ENCODE measurements at regions not wholly inside any gene's neighbourhood (a gene's known extent, or its start where the extent isn't known, plus 50 kb on each side); places are given as distances from the start of the nearest gene placed in this dataset.

- DNase-seq (no peak), ATAC-seq (ENCODE audit: insufficient read depth, low read depth) (no peak)
- Histone ChIP-seq H2AFZ (ENCODE audit: low read depth, low read length) (no peak overlapping the region), H3K27me3 (ENCODE audit: insufficient read depth, low read length, poor library complexity) (peaks cover 40% of the 10 kb centered on the region), H3K4me2 (ENCODE audit: insufficient read depth, low read length) (no peak overlapping the region), H3K4me3 (ENCODE audit: low read depth in 1 of 2, low read length in 2 of 2) (no peak overlapping the region), H3K9ac (ENCODE audit: low read depth, low read length) (no peak overlapping the region), H3K27ac (ENCODE audit: low read length) (no peak overlapping the region), H3K79me2 (ENCODE audit: insufficient read depth, low read length) (no peaks in the 10 kb centered on the region), H3K36me3 (ENCODE audit: insufficient read depth, low read length) (no peaks in the 10 kb centered on the region), H3K4me1 (ENCODE audit: insufficient read depth, low read length) (no peaks in the 10 kb centered on the region), H3K9me3 (ENCODE audit: insufficient read depth, low read length, severe bottlenecking) (no peaks in the 10 kb centered on the region), H4K20me1 (ENCODE audit: insufficient read depth, low read length) (no peaks in the 10 kb centered on the region)
- TF ChIP-seq EZH2 (IDR thresholded peaks at IDR 0.05; ENCODE audit: borderline replicate concordance, low read depth, low read length, severe bottlenecking) = no peak
- no peak for TF ChIP-seq CTCF (IDR thresholded peaks at IDR 0.05; ENCODE audit: borderline replicate concordance, extremely low read depth, low read length, poor library complexity, severe bottlenecking)
These were observed 92.1 kb upstream of the OTX2 start for GRCh38 chr14:56902385-56902784.

GRCh38 chr14:56900726-56901125 lies 90.4 kb upstream of the OTX2 start:
- no peak for DNase-seq
- Histone ChIP-seq H3K9ac (ENCODE audit: low read depth, low read length) (no peak overlapping the region), H2AFZ (ENCODE audit: low read depth, low read length) (no peak overlapping the region)

GRCh38 chr14:56899829-56900228 lies 89.5 kb upstream of the OTX2 start:
- DNase-seq (no peak), ATAC-seq (ENCODE audit: insufficient read depth, low read depth) (no peak)
- no peak overlapping the region for H3K4me2 ChIP-seq (ENCODE audit: insufficient read depth, low read length)
- H3K9ac ChIP-seq (ENCODE audit: low read depth, low read length) = no peak overlapping the region
- H2AFZ ChIP-seq (ENCODE audit: low read depth, low read length) = no peak overlapping the region
- H3K9me3 ChIP-seq (ENCODE audit: insufficient read depth, low read length, severe bottlenecking) = no peaks in the 10 kb centered on the region
- peaks cover 40% of the 10 kb centered on the region for H3K27me3 ChIP-seq (ENCODE audit: insufficient read depth, low read length, poor library complexity)
- no peak overlapping the region for H3K4me3 ChIP-seq (ENCODE audit: low read depth in 1 of 2, low read length in 2 of 2)
- TF ChIP-seq EZH2 (IDR thresholded peaks at IDR 0.05; ENCODE audit: borderline replicate concordance, low read depth, low read length, severe bottlenecking) (no peak), CTCF (IDR thresholded peaks at IDR 0.05; ENCODE audit: borderline replicate concordance, extremely low read depth, low read length, poor library complexity, severe bottlenecking) (no peak)
- no peaks in the 10 kb centered on the region for H3K79me2 ChIP-seq (ENCODE audit: insufficient read depth, low read length)
- H4K20me1 ChIP-seq (ENCODE audit: insufficient read depth, low read length) = no peaks in the 10 kb centered on the region
- H3K36me3 ChIP-seq (ENCODE audit: insufficient read depth, low read length) = no peaks in the 10 kb centered on the region
- H3K27ac ChIP-seq (ENCODE audit: low read length) = no peak overlapping the region
- no peaks in the 10 kb centered on the region for H3K4me1 ChIP-seq (ENCODE audit: insufficient read depth, low read length)

More at GRCh38 chr14:56900726-56901125, 90.4 kb upstream of the OTX2 start:
- no peaks in the 10 kb centered on the region for H3K9me3 ChIP-seq (ENCODE audit: insufficient read depth, low read length, severe bottlenecking)
- H3K27ac ChIP-seq (ENCODE audit: low read length) = no peak overlapping the region
- no peaks in the 10 kb centered on the region for H3K4me1 ChIP-seq (ENCODE audit: insufficient read depth, low read length)
- H3K79me2 ChIP-seq (ENCODE audit: insufficient read depth, low read length) = no peaks in the 10 kb centered on the region
- peaks cover 40% of the 10 kb centered on the region for H3K27me3 ChIP-seq (ENCODE audit: insufficient read depth, low read length, poor library complexity)
- no peak overlapping the region for H3K4me2 ChIP-seq (ENCODE audit: insufficient read depth, low read length)
- no peak for ATAC-seq (ENCODE audit: insufficient read depth, low read depth)
- TF ChIP-seq EZH2 (IDR thresholded peaks at IDR 0.05; ENCODE audit: borderline replicate concordance, low read depth, low read length, severe bottlenecking) (no peak), CTCF (IDR thresholded peaks at IDR 0.05; ENCODE audit: borderline replicate concordance, extremely low read depth, low read length, poor library complexity, severe bottlenecking) (no peak)
- no peak overlapping the region for H3K4me3 ChIP-seq (ENCODE audit: low read depth in 1 of 2, low read length in 2 of 2)
- no peaks in the 10 kb centered on the region for H4K20me1 ChIP-seq (ENCODE audit: insufficient read depth, low read length)
- H3K36me3 ChIP-seq (ENCODE audit: insufficient read depth, low read length) = no peaks in the 10 kb centered on the region

GRCh38 chr14:56896922-56897321 lies 86.6 kb upstream of the OTX2 start:
- Histone ChIP-seq H3K79me2 (ENCODE audit: insufficient read depth, low read length) (no peaks in the 10 kb centered on the region), H3K27ac (ENCODE audit: low read length) (no peak overlapping the region), H3K27me3 (ENCODE audit: insufficient read depth, low read length, poor library complexity) (peaks cover 41% of the 10 kb centered on the region), H3K4me3 (ENCODE audit: low read depth in 1 of 2, low read length in 2 of 2) (no peak overlapping the region), H3K9ac (ENCODE audit: low read depth, low read length) (no peak overlapping the region), H3K4me1 (ENCODE audit: insufficient read depth, low read length) (no peaks in the 10 kb centered on the region), H4K20me1 (ENCODE audit: insufficient read depth, low read length) (no peaks in the 10 kb centered on the region), H2AFZ (ENCODE audit: low read depth, low read length) (no peak overlapping the region), H3K4me2 (ENCODE audit: insufficient read depth, low read length) (no peak overlapping the region), H3K36me3 (ENCODE audit: insufficient read depth, low read length) (no peaks in the 10 kb centered on the region), H3K9me3 (ENCODE audit: insufficient read depth, low read length, severe bottlenecking) (no peaks in the 10 kb centered on the region)
- ATAC-seq (ENCODE audit: insufficient read depth, low read depth) (no peak), DNase-seq (no peak)
- TF ChIP-seq EZH2 (IDR thresholded peaks at IDR 0.05; ENCODE audit: borderline replicate concordance, low read depth, low read length, severe bottlenecking) = no peak
- TF ChIP-seq CTCF (IDR thresholded peaks at IDR 0.05; ENCODE audit: borderline replicate concordance, extremely low read depth, low read length, poor library complexity, severe bottlenecking) = no peak

All from DND-41 (cell line).